Left ventricle myocardium inferior (tissue), 1 donor: ENCODE measurements at regions not wholly inside any gene's neighbourhood (a gene's known extent, or its start where the extent isn't known, plus 50 kb on each side); places are given as distances from the start of the nearest gene placed in this dataset.

ENCODE experiments used
- DNase-seq: peaks from one replicate; pipeline ENCODE4 v3.0.0-alpha.2; 2020
- H3K27ac ChIP-seq: fragments of 200-600 bp; replicated peaks from 2 replicates; pipeline ENCODE4 v1.8.0; 2021
- H3K27me3 ChIP-seq: fragments of 200-600 bp; 2 replicates; pipeline ENCODE4 v1.8.0; 2021; ENCODE audit warnings: low read depth
- H3K36me3 ChIP-seq: fragments of 200-600 bp; 2 replicates; pipeline ENCODE4 v1.8.0; 2021
- H3K4me1 ChIP-seq: fragments of 200-600 bp; 2 replicates; pipeline ENCODE4 v1.8.0; 2021
- H3K4me3 ChIP-seq: fragments of 200-600 bp; 2 replicates; pipeline ENCODE4 v1.8.0; 2021; ENCODE audit warnings: mild to moderate bottlenecking, moderate library complexity
- H3K9me3 ChIP-seq: fragments of 200-600 bp; replicated peaks from 2 replicates; pipeline ENCODE4 v1.8.0; 2021
- CTCF ChIP-seq: fragments of 200-600 bp; IDR thresholded peaks from 2 replicates; pipeline ENCODE4 v1.8.0; 2021; ENCODE audit warnings: antibody characterized with exemption, mild to moderate bottlenecking, borderline replicate concordance
- intact Hi-C: fragments of 100-400 bp; cut with micrococcal nuclease; formaldehyde crosslinking; loops from one replicate; pipeline ENCODE4 v1.11.0; 2022
- donor health status: DM: no; HTN: yes; CAD: no; lungs with severe emphysema.

- Histone ChIP-seq H3K36me3 (no peaks in the 10 kb centered on the region), H3K9me3 (no peaks in the 10 kb centered on the region), H3K4me1 (no peaks in the 10 kb centered on the region), H3K27me3 (no peaks in the 10 kb centered on the region), H3K4me3 (no peak overlapping the region), H3K27ac (no peak overlapping the region)
- TF ChIP-seq CTCF: no peak
- DNase-seq: no peak
- intact Hi-C loops: no loop called here
Observed at GRCh38 chr4:104418286-104418685, 76.4 kb downstream of the CXXC4 start.

GRCh38 chr4:104417357-104417882, 77.3 kb downstream of the CXXC4 start:
- no peak for DNase-seq
- Histone ChIP-seq H3K27ac (no peak overlapping the region), H3K4me1 (no peaks in the 10 kb centered on the region), H3K4me3 (no peak overlapping the region), H3K27me3 (no peaks in the 10 kb centered on the region), H3K36me3 (no peaks in the 10 kb centered on the region), H3K9me3 (no peaks in the 10 kb centered on the region)
- intact Hi-C loops: no loop called here
- TF ChIP-seq CTCF: no peak

- H3K27me3 ChIP-seq: no peaks in the 10 kb centered on the region
Observed at GRCh38 chr4:104416725-104417356, 77.9 kb downstream of the CXXC4 start.

GRCh38 chr4:104413487-104413886, 81.2 kb downstream of the CXXC4 start:
- no peak overlapping the region for H3K4me3 ChIP-seq
- no peaks in the 10 kb centered on the region for H3K27me3 ChIP-seq
- H3K36me3 ChIP-seq: no peaks in the 10 kb centered on the region
- intact Hi-C loops: no loop called here
- no peaks in the 10 kb centered on the region for H3K9me3 ChIP-seq
- no peak for TF ChIP-seq CTCF
- no peaks in the 10 kb centered on the region for H3K4me1 ChIP-seq
- DNase-seq: no peak
- H3K27ac ChIP-seq: no peak overlapping the region

More at GRCh38 chr4:104416725-104417356, 77.9 kb downstream of the CXXC4 start:
- Histone ChIP-seq H3K4me3 (no peak overlapping the region), H3K9me3 (no peaks in the 10 kb centered on the region), H3K4me1 (no peaks in the 10 kb centered on the region), H3K27ac (no peak overlapping the region), H3K36me3 (no peaks in the 10 kb centered on the region)
- no peak for TF ChIP-seq CTCF
- DNase-seq: no peak
- intact Hi-C loops: no loop called here

GRCh38 chr4:104412344-104412743, 82.3 kb downstream of the CXXC4 start:
- H3K4me3 ChIP-seq: no peak overlapping the region
- no peak for TF ChIP-seq CTCF
- H3K4me1 ChIP-seq: no peaks in the 10 kb centered on the region
- intact Hi-C loops: no loop called here
- H3K36me3 ChIP-seq: no peaks in the 10 kb centered on the region
- DNase-seq: no peak
- no peak overlapping the region for H3K27ac ChIP-seq
- H3K9me3 ChIP-seq: no peaks in the 10 kb centered on the region
- H3K27me3 ChIP-seq: no peaks in the 10 kb centered on the region
